H1 (cell line): ENCODE measurements at regions not wholly inside any gene's neighbourhood (a gene's known extent, or its start where the extent isn't known, plus 50 kb on each side); places are given as distances from the start of the nearest gene placed in this dataset.

Experiments used
- CTCF ChIA-PET: fragments of 300-600 bp; sonication (Branson Sonifier 250); formaldehyde crosslinking; loops from one replicate; lab custom pipeline; 2021; ENCODE audit not compliant: partially characterized antibody; lab: Charles Lee
- POLR2A ChIA-PET: fragments of 300-600 bp; sonication (Branson Sonifier 250); formaldehyde crosslinking; loops from one replicate; lab custom pipeline; 2021; ENCODE audit warnings: inconsistent platforms; ENCODE audit not compliant: partially characterized antibody; lab: Charles Lee
- DNase-seq, 2 experiments: peaks; one replicate each; pipeline versions ENCODE4 v3.0.0 to v3.0.0-alpha.2; 2010 to 2022; ENCODE audit warnings: low spot score in 2 of 2, low read depth in 1 of 2, mixed read lengths in 1 of 2
- FAIRE-seq: peaks from 2 replicates; lab custom pipeline; 2011; peaks lifted over from hg19 to GRCh38; lab: Jason Lieb, UNC
- H2AFZ ChIP-seq: 2 replicates; pipeline ENCODE4 v1.8.1; 2012; ENCODE audit warnings: low read length, inconsistent platforms
- H2AK5ac ChIP-seq: 2 replicates; pipeline ENCODE4 v1.6.1; 2013; ENCODE audit warnings: low read depth, low read length
- H2BK120ac ChIP-seq: replicated peaks from 2 replicates; pipeline ENCODE3; 2013; ENCODE audit warnings: low read depth, low read length, inconsistent platforms
- H2BK12ac ChIP-seq: 2 replicates; pipeline ENCODE4 v1.6.1; 2013; ENCODE audit warnings: low read depth, low read length
- H2BK15ac ChIP-seq: 2 replicates; pipeline ENCODE4 v1.6.1; 2013; ENCODE audit warnings: low read length
- H2BK20ac ChIP-seq: 2 replicates; pipeline ENCODE4 v1.6.1; 2013; ENCODE audit warnings: low read length
- H2BK5ac ChIP-seq: 2 replicates; pipeline ENCODE4 v1.6.1; 2013; ENCODE audit warnings: low read depth, low read length
- H3K14ac ChIP-seq: 2 replicates; pipeline ENCODE4 v1.6.1; 2013; ENCODE audit warnings: inconsistent platforms; ENCODE audit not compliant: insufficient read length
- H3K18ac ChIP-seq: 2 replicates; pipeline ENCODE4 v1.6.1; 2013; ENCODE audit warnings: low read length; ENCODE audit errors: extremely low read depth
- H3K23ac ChIP-seq: 2 replicates; pipeline ENCODE4 v1.6.1; 2013; ENCODE audit warnings: inconsistent platforms; ENCODE audit not compliant: insufficient read length
- H3K23me2 ChIP-seq: 2 replicates; pipeline ENCODE4 v1.6.1; 2013; ENCODE audit warnings: low read depth, low read length
- H3K27ac ChIP-seq: 2 replicates; pipeline ENCODE4 v1.6.1; 2011; ENCODE audit warnings: low read depth, low read length, inconsistent platforms
- H3K27me3 ChIP-seq, 4 experiments: replicated peaks in 1 of 4; 1 replicate in 1 of 4; 2 replicates in 3 of 4; pipeline versions ENCODE4 v1.6.1 to v1.8.1; 2011 to 2013; ENCODE audit warnings: low read length in 3 of 4, mild to moderate bottlenecking in 3 of 4, inconsistent platforms in 2 of 4, mixed read lengths in 2 of 4, moderate library complexity in 1 of 4; ENCODE audit not compliant: control insufficient read depth in 3 of 4, insufficient read depth in 3 of 4; ENCODE audit errors: extremely low read depth in 1 of 4
- H3K36me3 ChIP-seq, 4 experiments: 2 replicates each; pipeline versions ENCODE4 v1.6.1 to v1.8.1; 2011 to 2013; ENCODE audit warnings: mild to moderate bottlenecking in 4 of 4, low read length in 3 of 4, moderate library complexity in 2 of 4, control low read depth in 1 of 4, inconsistent platforms in 1 of 4; ENCODE audit not compliant: insufficient read depth in 4 of 4, control insufficient read depth in 2 of 4
- H3K4ac ChIP-seq: replicated peaks from 2 replicates; pipeline ENCODE3; 2013; ENCODE audit warnings: low read length, low read depth, mixed read lengths, inconsistent platforms; ENCODE audit not compliant: insufficient read length
- H3K4me1 ChIP-seq, 4 experiments: replicated peaks in 1 of 4; 1 replicate in 1 of 4; 2 replicates in 3 of 4; pipeline versions ENCODE4 v1.6.1 to v1.8.1; 2011 to 2013; ENCODE audit warnings: low read length in 3 of 4, inconsistent platforms in 2 of 4, mixed read lengths in 1 of 4; ENCODE audit not compliant: insufficient read depth in 4 of 4, control insufficient read depth in 3 of 4
- H3K4me2 ChIP-seq, 2 experiments: 2 replicates each; pipeline versions ENCODE4 v1.6.1 to v1.8.1; 2011 to 2013; ENCODE audit warnings: low read depth in 2 of 2, low read length in 2 of 2, control low read depth in 1 of 2, inconsistent platforms in 1 of 2, mild to moderate bottlenecking in 1 of 2; ENCODE audit not compliant: insufficient read depth in 1 of 2
- H3K4me3 ChIP-seq, 4 experiments: fragments of 200-600, 300-600 bp in 1 of 4; sonication (generic), shearing (Covaris generic), sonication (Bioruptor Twin) in 1 of 4; 2 replicates each; pipeline versions ENCODE4 v1.5.1 to v1.8.1; 2011 to 2016; ENCODE audit warnings: low read length in 4 of 4, low read depth in 3 of 4, control low read depth in 2 of 4, inconsistent platforms in 2 of 4, mild to moderate bottlenecking in 2 of 4, mixed read lengths in 1 of 4, moderate library complexity in 1 of 4; ENCODE audit not compliant: insufficient read depth in 2 of 4; ENCODE audit errors: extremely low read depth in 1 of 4
- H3K56ac ChIP-seq: replicated peaks from 2 replicates; pipeline ENCODE3; 2013; ENCODE audit warnings: low read depth, mild to moderate bottlenecking, mixed read lengths, low read length, inconsistent platforms; ENCODE audit not compliant: insufficient read length
- H3K79me1 ChIP-seq: 2 replicates; pipeline ENCODE4 v1.6.1; 2013; ENCODE audit warnings: low read depth, low read length, control low read depth
- H3K79me2 ChIP-seq, 2 experiments: 2 replicates each; pipeline versions ENCODE4 v1.6.1 to v1.8.1; 2012 to 2013; ENCODE audit warnings: low read length in 2 of 2, mild to moderate bottlenecking in 2 of 2, inconsistent platforms in 1 of 2; ENCODE audit not compliant: insufficient read depth in 2 of 2, control insufficient read depth in 1 of 2
- H3K9ac ChIP-seq, 4 experiments: replicated peaks in 1 of 4; 1 replicate in 1 of 4; 2 replicates in 3 of 4; pipeline versions ENCODE4 v1.6.1 to v1.8.1; 2011 to 2013; ENCODE audit warnings: low read depth in 3 of 4, low read length in 3 of 4, control low read depth in 2 of 4, mild to moderate bottlenecking in 2 of 4, moderate library complexity in 2 of 4, inconsistent platforms in 1 of 4; ENCODE audit errors: extremely low read depth in 1 of 4
- H3K9me3 ChIP-seq, 2 experiments: 2 replicates each; pipeline versions ENCODE4 v1.6.1 to v1.8.1; 2012 to 2013; ENCODE audit warnings: mild to moderate bottlenecking in 2 of 2, moderate library complexity in 2 of 2, control low read depth in 1 of 2, inconsistent platforms in 1 of 2, low read depth in 1 of 2, low read length in 1 of 2, mixed read lengths in 1 of 2; ENCODE audit not compliant: insufficient read depth in 2 of 2
- H4K20me1 ChIP-seq, 2 experiments: replicated peaks in 1 of 2; 2 replicates each; pipeline versions ENCODE3 to v1.8.1; 2011 to 2013; ENCODE audit warnings: inconsistent platforms in 2 of 2, low read length in 2 of 2, mild to moderate bottlenecking in 1 of 2; ENCODE audit not compliant: insufficient read depth in 2 of 2, control insufficient read depth in 1 of 2
- H4K5ac ChIP-seq: 2 replicates; pipeline ENCODE4 v1.6.1; 2013; ENCODE audit warnings: low read length, low read depth, mixed read lengths, inconsistent platforms; ENCODE audit not compliant: insufficient read length
- H4K8ac ChIP-seq: 2 replicates; pipeline ENCODE4 v1.8.0; 2013; ENCODE audit warnings: mild to moderate bottlenecking, moderate library complexity, low read length, inconsistent platforms; ENCODE audit not compliant: insufficient read depth; ENCODE audit errors: extremely low read depth
- H4K91ac ChIP-seq: replicated peaks from 2 replicates; pipeline ENCODE3; 2013; ENCODE audit warnings: low read length, mixed read lengths, inconsistent platforms; ENCODE audit not compliant: insufficient read length
- CBX8 ChIP-seq: fragments of 300-800, 300-1000 bp; sonication (generic); IDR thresholded peaks from 2 replicates; pipeline ENCODE4 v1.7.1; 2016; ENCODE audit warnings: low read depth, low read length, borderline replicate concordance
- WGBS, 2 experiments: shearing (Covaris generic) in 1 of 2; methylation state at CpG; one replicate each; pipeline versions ENCODE4 v1.1.6 to v1.1.7; 2013 to 2015; ENCODE audit warnings: low lambda C conversion rate in 2 of 2, mixed read lengths in 2 of 2, inconsistent platforms in 1 of 2, low coverage in 1 of 2, missing lambda C conversion rate in 1 of 2; ENCODE audit not compliant: insufficient replicate concordance in 2 of 2, insufficient coverage in 1 of 2, insufficient read length in 1 of 2; ENCODE audit errors: extremely low coverage in 1 of 2, missing lambda C conversion rate in 1 of 2; 5-methylcytosine and 5-hydroxymethylcytosine counted together

DNA sequence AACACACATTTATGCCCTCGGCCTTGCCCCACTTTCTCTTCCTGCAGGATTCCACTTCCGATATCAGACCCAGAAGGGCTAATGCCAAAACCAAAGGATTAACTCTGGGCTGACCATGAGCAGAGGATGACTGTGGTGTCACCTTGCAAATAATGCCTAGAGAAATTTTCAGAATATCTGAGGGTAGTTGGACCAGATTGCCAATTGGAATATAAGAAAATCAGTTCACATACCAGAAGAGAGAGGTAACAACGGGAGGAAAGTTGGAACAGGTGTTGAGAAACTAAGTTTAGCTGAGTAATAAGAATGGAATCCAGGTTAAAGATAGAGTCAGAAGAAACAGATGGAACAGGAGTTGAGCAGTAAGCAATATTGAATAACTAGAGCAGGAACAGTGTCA lies 232.7 kb upstream of the UBE2E3 start:
- H3K4me3 ChIP-seq = no peak overlapping the region
- H3K79me2 ChIP-seq = no peaks in the 10 kb centered on the region
- H4K20me1 ChIP-seq = no peaks in the 10 kb centered on the region
- no peak overlapping the region for H3K4ac ChIP-seq
- H3K23me2 ChIP-seq = no peaks in the 10 kb centered on the region
- ChIA-PET CTCF (interaction anchor here (0.8 kb wide), 1 partner anchor 174 kb away, joined by 4 read pairs; no protein-coding TSS in a partner anchor), POLR2A (no interaction called here)
- H2BK120ac ChIP-seq = no peak overlapping the region
- no peaks in the 10 kb centered on the region for H3K4me1 ChIP-seq
- H2AK5ac ChIP-seq = no peak overlapping the region
- no peak overlapping the region for H4K8ac ChIP-seq
- no peaks in the 10 kb centered on the region for H3K79me1 ChIP-seq
- no peaks in the 10 kb centered on the region for H3K27me3 ChIP-seq
- no peak overlapping the region for H2BK15ac ChIP-seq
- no peak overlapping the region for H3K23ac ChIP-seq
- H3K27ac ChIP-seq = no peak overlapping the region
- FAIRE-seq (no peak), DNase-seq (no peak)
- TF ChIP-seq CBX8 = no peak
- H4K91ac ChIP-seq = no peak overlapping the region
- no peaks in the 10 kb centered on the region for H3K9me3 ChIP-seq
- no peak overlapping the region for H3K18ac ChIP-seq
- 85% methylated on average over 3 of the region's 3 CpGs; no CpG with 5 or more reads in 1 of the 2 experiments for WGBS, 2 experiments
- H2BK12ac ChIP-seq = no peak overlapping the region
- H2AFZ ChIP-seq = no peak overlapping the region
- no peaks in the 10 kb centered on the region for H3K36me3 ChIP-seq
- no peak overlapping the region for H3K56ac ChIP-seq
- H4K5ac ChIP-seq = no peak overlapping the region
- no peak overlapping the region for H2BK5ac ChIP-seq
- no peak overlapping the region for H3K4me2 ChIP-seq
- no peak overlapping the region for H3K9ac ChIP-seq
- no peak overlapping the region for H2BK20ac ChIP-seq
- H3K14ac ChIP-seq = no peak overlapping the region
